WTC11 (cell line): ENCODE measurements at regions not wholly inside any gene's neighbourhood (a gene's known extent, or its start where the extent isn't known, plus 50 kb on each side); places are given as distances from the start of the nearest gene placed in this dataset.

Source experiments
- ATAC-seq: fragments of 200-7000 bp; cut with Tn5 transposase; 2 replicates; pipeline ENCODE4 v1.10.0; 2021; ENCODE audit warnings: mild to moderate bottlenecking, moderate library complexity
- CTCF ChIA-PET: fragments of 300-600 bp; sonication (Branson Sonifier 250); formaldehyde crosslinking; loops from one replicate; lab custom pipeline; 2021; ENCODE audit warnings: antibody characterized with exemption; lab: Charles Lee
- POLR2A ChIA-PET: fragments of 350-600 bp; sonication (Branson Sonifier 250); formaldehyde crosslinking; loops from one replicate; lab custom pipeline; 2021; ENCODE audit warnings: antibody characterized with exemption; lab: Charles Lee
- DNase-seq: peaks from one replicate; pipeline ENCODE4 v3.0.0; 2021; ENCODE audit warnings: low spot score
- H3K27ac Mint-ChIP-seq: 2 replicates; pipeline ENCODE4 v1.8.0; 2021; ENCODE audit warnings: mixed read lengths
- H3K27me3 Mint-ChIP-seq: 2 replicates; pipeline ENCODE4 v1.8.0; 2021; ENCODE audit warnings: low read depth, mild to moderate bottlenecking, moderate library complexity, mixed read lengths
- H3K36me3 Mint-ChIP-seq: 2 replicates; pipeline ENCODE4 v1.8.0; 2021; ENCODE audit warnings: mixed read lengths
- H3K4me1 Mint-ChIP-seq: 2 replicates; pipeline ENCODE4 v1.8.0; 2022; ENCODE audit warnings: mixed read lengths
- H3K4me3 Mint-ChIP-seq: 2 replicates; pipeline ENCODE4 v1.8.0; 2021; ENCODE audit warnings: mild to moderate bottlenecking, moderate library complexity, mixed read lengths
- H3K9me3 Mint-ChIP-seq: 2 replicates; pipeline ENCODE4 v1.8.0; 2021; ENCODE audit warnings: mixed read lengths
- CBFB ChIP-seq: sonication (generic); formaldehyde crosslinking; IDR thresholded peaks from 2 replicates; pipeline ENCODE4 v1.8.1; 2022; ENCODE audit warnings: mild to moderate bottlenecking, low read depth, missing genetic modification reagents
- CREB1 ChIP-seq: sonication (generic); formaldehyde crosslinking; IDR thresholded peaks from 2 replicates; pipeline ENCODE4 v1.8.0; 2023; ENCODE audit warnings: mild to moderate bottlenecking, missing genetic modification reagents
- EMX1 ChIP-seq: fragments of 250-450 bp; sonication (Bioruptor Pico); IDR thresholded peaks from 2 replicates; pipeline ENCODE4 v1.8.0; 2021; ENCODE audit warnings: mild to moderate bottlenecking
- FOXK1 ChIP-seq: sonication (generic); formaldehyde crosslinking; IDR thresholded peaks from 2 replicates; pipeline ENCODE4 v1.8.0; 2022; ENCODE audit warnings: mild to moderate bottlenecking, moderate library complexity, missing genetic modification reagents
- HMGA2 ChIP-seq: fragments of 250-450 bp; sonication (Bioruptor Pico); IDR thresholded peaks from 2 replicates; pipeline ENCODE4 v1.4.0; 2021; ENCODE audit warnings: mild to moderate bottlenecking, moderate library complexity
- IRF2 ChIP-seq: sonication (generic); formaldehyde crosslinking; IDR thresholded peaks from 2 replicates; pipeline ENCODE4 v1.8.0; 2022; ENCODE audit warnings: low read depth, missing genetic modification reagents, borderline replicate concordance
- JAZF1 ChIP-seq: fragments of 250-450 bp; sonication (Bioruptor Pico); IDR thresholded peaks from 2 replicates; pipeline ENCODE4 v1.9.0; 2021; ENCODE audit warnings: moderate library complexity, mild to moderate bottlenecking, inconsistent platforms
- MYBL2 ChIP-seq: sonication (generic); formaldehyde crosslinking; IDR thresholded peaks from 2 replicates; pipeline ENCODE4 v1.8.1; 2023; ENCODE audit warnings: mild to moderate bottlenecking, moderate library complexity, missing genetic modification reagents
- OVOL2 ChIP-seq: fragments of 250-450 bp; sonication (Bioruptor Pico); IDR thresholded peaks from 2 replicates; pipeline ENCODE4 v1.9.0; 2021; ENCODE audit warnings: mild to moderate bottlenecking, borderline replicate concordance
- ZNF671 ChIP-seq: fragments of 250-450 bp; sonication (Bioruptor Pico); IDR thresholded peaks from 2 replicates; pipeline ENCODE4 v1.8.0; 2021; ENCODE audit warnings: mild to moderate bottlenecking
- TF ChIP-seq, protein P1 (sequence below): sonication (generic); formaldehyde crosslinking; IDR thresholded peaks from 2 replicates; pipeline ENCODE4 v1.8.1; 2023; ENCODE audit warnings: mild to moderate bottlenecking, missing genetic modification reagents
- TF ChIP-seq, protein P2 (sequence below): sonication (generic); formaldehyde crosslinking; IDR thresholded peaks from 2 replicates; pipeline ENCODE4 v1.8.0; 2023; ENCODE audit warnings: mild to moderate bottlenecking, missing genetic modification reagents
- TF ChIP-seq, protein P3 (sequence below): sonication (generic); formaldehyde crosslinking; IDR thresholded peaks from 2 replicates; pipeline ENCODE4 v1.8.0; 2022; ENCODE audit warnings: mild to moderate bottlenecking, missing genetic modification reagents
- TF ChIP-seq, protein P4 (sequence below): fragments of 250-450 bp; sonication (Bioruptor Pico); conservative IDR thresholded peaks from 2 replicates; pipeline ENCODE4 v1.9.0; 2021; ENCODE audit warnings: mild to moderate bottlenecking
- TF ChIP-seq, protein P5 (sequence below): sonication (generic); formaldehyde crosslinking; IDR thresholded peaks from 2 replicates; pipeline ENCODE4 v1.8.0; 2022; ENCODE audit warnings: missing genetic modification reagents
- TF ChIP-seq, protein P6 (sequence below): sonication (generic); formaldehyde crosslinking; IDR thresholded peaks from 2 replicates; pipeline ENCODE4 v1.8.0; 2022; ENCODE audit warnings: mild to moderate bottlenecking, missing genetic modification reagents

DNA sequence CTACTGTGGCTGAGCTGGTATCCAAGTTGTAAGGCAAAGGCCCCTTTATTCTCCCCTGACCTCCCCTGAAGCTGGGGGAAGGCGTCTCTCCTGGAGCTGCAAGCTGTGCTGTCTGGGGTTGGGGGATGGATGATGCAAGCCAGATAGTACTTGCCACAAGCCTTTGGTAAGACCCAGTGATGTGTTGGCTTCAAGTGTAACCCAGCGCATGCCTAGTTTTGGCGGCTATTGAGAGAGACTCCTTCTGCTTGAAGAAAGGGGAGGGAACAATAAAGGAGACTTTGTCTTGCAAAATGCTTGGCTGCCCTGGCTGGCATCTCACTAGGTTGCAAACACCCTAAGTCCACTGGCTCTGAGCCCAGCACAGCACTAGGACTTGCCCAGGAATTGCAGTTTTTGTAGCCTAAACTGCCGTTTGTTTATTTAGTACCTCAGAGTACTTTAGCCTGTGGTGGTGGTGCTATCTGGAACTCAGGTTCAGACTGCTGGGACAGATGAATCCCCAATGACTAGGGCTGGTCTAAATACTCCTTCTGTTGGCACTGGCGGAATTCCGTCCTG is 108.2 kb downstream of the TNFSF13B start:
- H3K4me3 Mint-ChIP-seq: no peak overlapping the region
- CTCF ChIA-PET: no interaction called here
- H3K4me1 Mint-ChIP-seq: no peaks in the 10 kb centered on the region

GRCh38 chr13:108383667-108384066 is 114.1 kb downstream of the TNFSF13B start:
- ATAC-seq (no peak), DNase-seq (no peak)
- Mint-ChIP-seq H3K27ac (no peak overlapping the region), H3K36me3 (no peaks in the 10 kb centered on the region), H3K27me3 (no peaks in the 10 kb centered on the region), H3K4me1 (no peaks in the 10 kb centered on the region), H3K4me3 (no peak overlapping the region), H3K9me3 (peaks cover 12% of the 10 kb centered on the region)
- no peak for TF ChIP-seq IRF2
- TF ChIP-seq JAZF1: no peak
- TF ChIP-seq EMX1: no peak
- TF ChIP-seq, protein P1, sequence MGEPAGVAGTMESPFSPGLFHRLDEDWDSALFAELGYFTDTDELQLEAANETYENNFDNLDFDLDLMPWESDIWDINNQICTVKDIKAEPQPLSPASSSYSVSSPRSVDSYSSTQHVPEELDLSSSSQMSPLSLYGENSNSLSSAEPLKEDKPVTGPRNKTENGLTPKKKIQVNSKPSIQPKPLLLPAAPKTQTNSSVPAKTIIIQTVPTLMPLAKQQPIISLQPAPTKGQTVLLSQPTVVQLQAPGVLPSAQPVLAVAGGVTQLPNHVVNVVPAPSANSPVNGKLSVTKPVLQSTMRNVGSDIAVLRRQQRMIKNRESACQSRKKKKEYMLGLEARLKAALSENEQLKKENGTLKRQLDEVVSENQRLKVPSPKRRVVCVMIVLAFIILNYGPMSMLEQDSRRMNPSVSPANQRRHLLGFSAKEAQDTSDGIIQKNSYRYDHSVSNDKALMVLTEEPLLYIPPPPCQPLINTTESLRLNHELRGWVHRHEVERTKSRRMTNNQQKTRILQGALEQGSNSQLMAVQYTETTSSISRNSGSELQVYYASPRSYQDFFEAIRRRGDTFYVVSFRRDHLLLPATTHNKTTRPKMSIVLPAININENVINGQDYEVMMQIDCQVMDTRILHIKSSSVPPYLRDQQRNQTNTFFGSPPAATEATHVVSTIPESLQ (CRISPR knock-in tag): no peak
- no peak for TF ChIP-seq HMGA2 (CRISPR knock-in tag)
- no peak for TF ChIP-seq OVOL2 (CRISPR knock-in tag)
- TF ChIP-seq, protein P2, sequence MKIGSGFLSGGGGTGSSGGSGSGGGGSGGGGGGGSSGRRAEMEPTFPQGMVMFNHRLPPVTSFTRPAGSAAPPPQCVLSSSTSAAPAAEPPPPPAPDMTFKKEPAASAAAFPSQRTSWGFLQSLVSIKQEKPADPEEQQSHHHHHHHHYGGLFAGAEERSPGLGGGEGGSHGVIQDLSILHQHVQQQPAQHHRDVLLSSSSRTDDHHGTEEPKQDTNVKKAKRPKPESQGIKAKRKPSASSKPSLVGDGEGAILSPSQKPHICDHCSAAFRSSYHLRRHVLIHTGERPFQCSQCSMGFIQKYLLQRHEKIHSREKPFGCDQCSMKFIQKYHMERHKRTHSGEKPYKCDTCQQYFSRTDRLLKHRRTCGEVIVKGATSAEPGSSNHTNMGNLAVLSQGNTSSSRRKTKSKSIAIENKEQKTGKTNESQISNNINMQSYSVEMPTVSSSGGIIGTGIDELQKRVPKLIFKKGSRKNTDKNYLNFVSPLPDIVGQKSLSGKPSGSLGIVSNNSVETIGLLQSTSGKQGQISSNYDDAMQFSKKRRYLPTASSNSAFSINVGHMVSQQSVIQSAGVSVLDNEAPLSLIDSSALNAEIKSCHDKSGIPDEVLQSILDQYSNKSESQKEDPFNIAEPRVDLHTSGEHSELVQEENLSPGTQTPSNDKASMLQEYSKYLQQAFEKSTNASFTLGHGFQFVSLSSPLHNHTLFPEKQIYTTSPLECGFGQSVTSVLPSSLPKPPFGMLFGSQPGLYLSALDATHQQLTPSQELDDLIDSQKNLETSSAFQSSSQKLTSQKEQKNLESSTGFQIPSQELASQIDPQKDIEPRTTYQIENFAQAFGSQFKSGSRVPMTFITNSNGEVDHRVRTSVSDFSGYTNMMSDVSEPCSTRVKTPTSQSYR (CRISPR knock-in tag): no peak
- TF ChIP-seq CBFB (CRISPR knock-in tag): no peak
- TF ChIP-seq FOXK1: no peak
- no peak for TF ChIP-seq CREB1 (CRISPR knock-in tag)
- TF ChIP-seq, protein P3, sequence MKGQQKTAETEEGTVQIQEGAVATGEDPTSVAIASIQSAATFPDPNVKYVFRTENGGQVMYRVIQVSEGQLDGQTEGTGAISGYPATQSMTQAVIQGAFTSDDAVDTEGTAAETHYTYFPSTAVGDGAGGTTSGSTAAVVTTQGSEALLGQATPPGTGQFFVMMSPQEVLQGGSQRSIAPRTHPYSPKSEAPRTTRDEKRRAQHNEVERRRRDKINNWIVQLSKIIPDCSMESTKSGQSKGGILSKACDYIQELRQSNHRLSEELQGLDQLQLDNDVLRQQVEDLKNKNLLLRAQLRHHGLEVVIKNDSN (CRISPR knock-in tag): no peak
- TF ChIP-seq MYBL2 (CRISPR knock-in tag): no peak
- TF ChIP-seq, protein P4, sequence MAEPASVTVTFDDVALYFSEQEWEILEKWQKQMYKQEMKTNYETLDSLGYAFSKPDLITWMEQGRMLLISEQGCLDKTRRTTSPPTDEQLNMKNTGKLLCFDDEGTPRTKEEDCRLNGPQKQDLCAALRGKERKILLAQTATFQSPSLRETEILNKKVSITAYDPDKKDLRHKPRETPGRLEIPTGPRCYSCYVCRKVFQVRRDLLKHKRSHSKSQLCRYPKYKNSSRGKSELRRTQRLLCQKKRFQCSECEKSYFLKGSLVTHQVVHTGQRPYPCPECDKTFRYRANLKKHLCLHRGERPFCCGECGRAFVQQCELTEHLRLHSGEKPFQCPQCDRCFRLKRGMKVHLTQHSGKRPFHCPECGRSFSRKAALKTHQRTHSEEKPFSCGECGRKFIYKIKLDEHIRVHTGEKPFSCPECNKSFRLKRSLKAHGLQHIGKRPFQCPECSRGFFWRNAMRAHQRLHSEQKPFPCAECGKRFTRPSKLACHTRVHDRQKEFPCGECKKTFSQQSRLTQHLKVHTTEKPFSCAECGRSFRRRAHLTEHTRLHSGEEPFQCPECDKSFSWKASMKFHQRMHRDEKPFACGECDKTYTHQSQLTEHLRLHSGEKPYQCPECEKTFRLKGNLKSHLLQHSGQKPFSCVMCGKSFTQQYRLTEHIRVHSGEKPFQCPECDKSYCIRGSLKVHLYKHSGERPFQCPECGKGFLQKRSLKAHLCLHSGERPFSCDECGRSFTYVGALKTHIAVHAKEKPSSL (CRISPR knock-in tag): no peak
- no peak for TF ChIP-seq ZNF671 (CRISPR knock-in tag)
- TF ChIP-seq, protein P5, sequence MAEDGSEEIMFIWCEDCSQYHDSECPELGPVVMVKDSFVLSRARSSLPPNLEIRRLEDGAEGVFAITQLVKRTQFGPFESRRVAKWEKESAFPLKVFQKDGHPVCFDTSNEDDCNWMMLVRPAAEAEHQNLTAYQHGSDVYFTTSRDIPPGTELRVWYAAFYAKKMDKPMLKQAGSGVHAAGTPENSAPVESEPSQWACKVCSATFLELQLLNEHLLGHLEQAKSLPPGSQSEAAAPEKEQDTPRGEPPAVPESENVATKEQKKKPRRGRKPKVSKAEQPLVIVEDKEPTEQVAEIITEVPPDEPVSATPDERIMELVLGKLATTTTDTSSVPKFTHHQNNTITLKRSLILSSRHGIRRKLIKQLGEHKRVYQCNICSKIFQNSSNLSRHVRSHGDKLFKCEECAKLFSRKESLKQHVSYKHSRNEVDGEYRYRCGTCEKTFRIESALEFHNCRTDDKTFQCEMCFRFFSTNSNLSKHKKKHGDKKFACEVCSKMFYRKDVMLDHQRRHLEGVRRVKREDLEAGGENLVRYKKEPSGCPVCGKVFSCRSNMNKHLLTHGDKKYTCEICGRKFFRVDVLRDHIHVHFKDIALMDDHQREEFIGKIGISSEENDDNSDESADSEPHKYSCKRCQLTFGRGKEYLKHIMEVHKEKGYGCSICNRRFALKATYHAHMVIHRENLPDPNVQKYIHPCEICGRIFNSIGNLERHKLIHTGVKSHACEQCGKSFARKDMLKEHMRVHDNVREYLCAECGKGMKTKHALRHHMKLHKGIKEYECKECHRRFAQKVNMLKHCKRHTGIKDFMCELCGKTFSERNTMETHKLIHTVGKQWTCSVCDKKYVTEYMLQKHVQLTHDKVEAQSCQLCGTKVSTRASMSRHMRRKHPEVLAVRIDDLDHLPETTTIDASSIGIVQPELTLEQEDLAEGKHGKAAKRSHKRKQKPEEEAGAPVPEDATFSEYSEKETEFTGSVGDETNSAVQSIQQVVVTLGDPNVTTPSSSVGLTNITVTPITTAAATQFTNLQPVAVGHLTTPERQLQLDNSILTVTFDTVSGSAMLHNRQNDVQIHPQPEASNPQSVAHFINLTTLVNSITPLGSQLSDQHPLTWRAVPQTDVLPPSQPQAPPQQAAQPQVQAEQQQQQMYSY (CRISPR knock-in tag): no peak
- CTCF ChIA-PET: no interaction called here
- POLR2A ChIA-PET: interaction anchor here (0.7 kb wide), 1 partner anchor 65 kb away, joined by 3 read pairs; no protein-coding TSS in a partner anchor

More for the DNA sequence above, 108.2 kb downstream of the TNFSF13B start:
- TF ChIP-seq, protein P6, sequence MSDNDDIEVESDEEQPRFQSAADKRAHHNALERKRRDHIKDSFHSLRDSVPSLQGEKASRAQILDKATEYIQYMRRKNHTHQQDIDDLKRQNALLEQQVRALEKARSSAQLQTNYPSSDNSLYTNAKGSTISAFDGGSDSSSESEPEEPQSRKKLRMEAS (CRISPR knock-in tag): peak; percentile 87
- TF ChIP-seq CREB1 (CRISPR knock-in tag): no peak
- TF ChIP-seq, all 79 proteins: peak for 1
- no peak for DNase-seq
- no peak overlapping the region for H3K27ac Mint-ChIP-seq
- H3K36me3 Mint-ChIP-seq: peaks cover 4% of the 10 kb centered on the region; the same call in 1 of the 2 replicates
- POLR2A ChIA-PET: no interaction called here
- H3K27me3 Mint-ChIP-seq: no peaks in the 10 kb centered on the region; the same call in 1 of the 2 replicates
- peaks cover 19% of the 10 kb centered on the region for H3K9me3 Mint-ChIP-seq
- no peak; the same call in 1 of the 2 replicates for ATAC-seq
